Loucy (cell line): ENCODE measurements at regions not wholly inside any gene's neighbourhood (a gene's known extent, or its start where the extent isn't known, plus 50 kb on each side); places are given as distances from the start of the nearest gene placed in this dataset.

Experiments used
- CTCF ChIP-seq: fragments of 200-600 bp; sonication (generic); conservative IDR thresholded peaks from 2 replicates; pipeline ENCODE4 v1.5.1; 2014; ENCODE audit warnings: mild to moderate bottlenecking, antibody characterized with exemption, low read length
- EZH2phosphoT487 ChIP-seq: fragments of 200-600 bp; IDR thresholded peaks from 2 replicates; pipeline ENCODE4 v1.6.1; 2018; ENCODE audit warnings: antibody characterized with exemption, mild to moderate bottlenecking, moderate library complexity, borderline replicate concordance

DNA sequence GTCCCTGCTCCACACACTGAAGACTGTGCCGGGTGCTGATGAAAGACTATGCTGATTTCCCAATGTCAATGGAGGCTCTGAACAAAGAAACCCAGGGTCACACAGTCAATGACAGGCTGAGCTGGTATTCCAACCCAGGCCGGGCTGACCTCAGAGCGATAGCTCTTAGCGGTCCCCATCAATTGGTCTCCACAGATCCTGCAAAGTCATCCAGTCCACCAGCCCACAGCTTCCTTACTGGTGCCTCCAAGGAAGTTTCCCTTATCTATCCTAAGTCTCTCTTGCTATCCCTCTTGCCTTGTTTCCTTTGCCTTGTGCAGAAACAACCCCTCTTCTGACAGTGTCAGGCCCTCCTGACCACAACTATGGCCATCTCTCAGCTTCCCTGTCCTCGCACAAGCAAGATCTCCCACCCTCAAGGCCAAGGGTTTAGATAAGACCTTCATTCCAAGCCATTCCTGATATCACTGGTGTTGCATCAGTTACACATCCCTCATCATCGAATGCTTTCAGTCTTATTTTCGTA is 52.7 kb upstream of the KSR1 start:
- no peak for TF ChIP-seq CTCF
- TF ChIP-seq EZH2phosphoT487, result no peak
